Endothelial cell (in vitro differentiated cells): ENCODE measurements at regions not wholly inside any gene's neighbourhood (a gene's known extent, or its start where the extent isn't known, plus 50 kb on each side); places are given as distances from the start of the nearest gene placed in this dataset.

ENCODE experiments used
- DNase-seq: peaks from one replicate; pipeline ENCODE4 v3.0.0; 2021; ENCODE audit warnings: low spot score
- H3K27ac Mint-ChIP-seq: one replicate; pipeline ENCODE4 v1.8.0; 2021; ENCODE audit warnings: mixed read lengths, inconsistent platforms; ENCODE audit not compliant: unreplicated experiment
- H3K27me3 Mint-ChIP-seq: one replicate; pipeline ENCODE4 v1.8.0; 2021; ENCODE audit warnings: mild to moderate bottlenecking, moderate library complexity, mixed read lengths, inconsistent platforms; ENCODE audit not compliant: unreplicated experiment
- H3K36me3 Mint-ChIP-seq: one replicate; pipeline ENCODE4 v1.8.0; 2021; ENCODE audit warnings: mild to moderate bottlenecking, low read depth, mixed read lengths, inconsistent platforms; ENCODE audit not compliant: unreplicated experiment
- H3K4me1 Mint-ChIP-seq: one replicate; pipeline ENCODE4 v1.8.0; 2021; ENCODE audit warnings: mild to moderate bottlenecking, mixed read lengths, inconsistent platforms; ENCODE audit not compliant: unreplicated experiment
- H3K4me3 Mint-ChIP-seq: one replicate; pipeline ENCODE4 v1.8.0; 2021; ENCODE audit warnings: mild to moderate bottlenecking, mixed read lengths, inconsistent platforms; ENCODE audit not compliant: unreplicated experiment
- H3K9me3 Mint-ChIP-seq: one replicate; pipeline ENCODE4 v1.8.0; 2021; ENCODE audit warnings: mixed read lengths, inconsistent platforms; ENCODE audit not compliant: unreplicated experiment
- CTCF ChIP-seq: fragments of 200-600 bp; sonication (generic); IDR thresholded peaks from one replicate; pipeline ENCODE4 v1.5.0; 2021; ENCODE audit warnings: antibody characterized with exemption; ENCODE audit not compliant: unreplicated experiment

- DNase-seq, result no peak
- no peaks in the 10 kb centered on the region for H3K4me1 Mint-ChIP-seq
- no peak for TF ChIP-seq CTCF
- H3K9me3 Mint-ChIP-seq, result no peaks in the 10 kb centered on the region
- no peak overlapping the region for H3K4me3 Mint-ChIP-seq
- H3K27ac Mint-ChIP-seq, result no peak overlapping the region
- no peaks in the 10 kb centered on the region for H3K36me3 Mint-ChIP-seq
- no peaks in the 10 kb centered on the region for H3K27me3 Mint-ChIP-seq
These were observed 846.5 kb upstream of the ADAMTS5 start for GRCh38 chr21:27813344-27813743.

GRCh38 chr21:27812279-27812678, 845.4 kb upstream of the ADAMTS5 start:
- Mint-ChIP-seq H3K4me3 (no peak overlapping the region), H3K36me3 (no peaks in the 10 kb centered on the region), H3K27me3 (no peaks in the 10 kb centered on the region), H3K9me3 (no peaks in the 10 kb centered on the region), H3K27ac (no peak overlapping the region), H3K4me1 (no peaks in the 10 kb centered on the region)
- DNase-seq, result no peak
- no peak for TF ChIP-seq CTCF

- H3K36me3 Mint-ChIP-seq, result no peaks in the 10 kb centered on the region
- H3K4me3 Mint-ChIP-seq, result no peak overlapping the region
- DNase-seq, result no peak
- TF ChIP-seq CTCF, result no peak
- H3K4me1 Mint-ChIP-seq, result no peaks in the 10 kb centered on the region
- no peaks in the 10 kb centered on the region for H3K9me3 Mint-ChIP-seq
- H3K27ac Mint-ChIP-seq, result no peak overlapping the region
- no peaks in the 10 kb centered on the region for H3K27me3 Mint-ChIP-seq
These were observed 842.0 kb upstream of the ADAMTS5 start for GRCh38 chr21:27808923-27809322.

- no peak overlapping the region for H3K27ac Mint-ChIP-seq
- no peak for DNase-seq
- no peak for TF ChIP-seq CTCF
- H3K9me3 Mint-ChIP-seq, result no peaks in the 10 kb centered on the region
- H3K4me1 Mint-ChIP-seq, result no peaks in the 10 kb centered on the region
- no peaks in the 10 kb centered on the region for H3K27me3 Mint-ChIP-seq
- no peaks in the 10 kb centered on the region for H3K36me3 Mint-ChIP-seq
- no peak overlapping the region for H3K4me3 Mint-ChIP-seq
These were observed 840.7 kb upstream of the ADAMTS5 start for GRCh38 chr21:27807596-27807995.

GRCh38 chr21:27806281-27806680, 839.4 kb upstream of the ADAMTS5 start:
- DNase-seq, result no peak
- no peaks in the 10 kb centered on the region for H3K9me3 Mint-ChIP-seq
- no peaks in the 10 kb centered on the region for H3K4me1 Mint-ChIP-seq
- no peaks in the 10 kb centered on the region for H3K27me3 Mint-ChIP-seq
- no peaks in the 10 kb centered on the region for H3K36me3 Mint-ChIP-seq
- no peak for TF ChIP-seq CTCF
- no peak overlapping the region for H3K27ac Mint-ChIP-seq
- H3K4me3 Mint-ChIP-seq, result no peak overlapping the region
